GM23338 (cell line): ENCODE measurements at regions not wholly inside any gene's neighbourhood (a gene's known extent, or its start where the extent isn't known, plus 50 kb on each side); places are given as distances from the start of the nearest gene placed in this dataset.

Source experiments
- EZH2phosphoT487 ChIP-seq: fragments of 200-600 bp; sonication (generic); IDR thresholded peaks from one replicate; pipeline ENCODE4 v1.8.1; 2018; ENCODE audit warnings: antibody characterized with exemption; ENCODE audit not compliant: unreplicated experiment
- JUNB ChIP-seq: IDR thresholded peaks from one replicate; pipeline ENCODE4 v1.6.1; 2016; ENCODE audit warnings: antibody characterized with exemption; ENCODE audit not compliant: unreplicated experiment
- TF ChIP-seq, protein P1 (sequence below): IDR thresholded peaks from one replicate; pipeline ENCODE4 v1.6.1; 2018; ENCODE audit warnings: antibody characterized with exemption; ENCODE audit not compliant: unreplicated experiment
- TF ChIP-seq, protein P2 (sequence below), 2 experiments: fragments of 200-600 bp in 1 of 2; sonication (generic) in 1 of 2; conservative IDR thresholded peaks; 2 replicates each; pipeline versions ENCODE4 v1.5.1 to v1.6.1; 2016 to 2017; ENCODE audit warnings: antibody characterized with exemption in 2 of 2, low read depth in 2 of 2, mild to moderate bottlenecking in 2 of 2, moderate library complexity in 1 of 2
- TF ChIP-seq, protein P3 (sequence below): IDR thresholded peaks from 2 replicates; pipeline ENCODE4 v1.6.1; 2016; ENCODE audit warnings: antibody characterized with exemption
- TF ChIP-seq, protein P4 (sequence below): fragments of 250-450 bp; sonication (Bioruptor Pico); IDR thresholded peaks from 2 replicates; pipeline ENCODE4 v1.5.0; 2020; ENCODE audit warnings: mild to moderate bottlenecking, moderate library complexity

- TF ChIP-seq, protein P1, sequence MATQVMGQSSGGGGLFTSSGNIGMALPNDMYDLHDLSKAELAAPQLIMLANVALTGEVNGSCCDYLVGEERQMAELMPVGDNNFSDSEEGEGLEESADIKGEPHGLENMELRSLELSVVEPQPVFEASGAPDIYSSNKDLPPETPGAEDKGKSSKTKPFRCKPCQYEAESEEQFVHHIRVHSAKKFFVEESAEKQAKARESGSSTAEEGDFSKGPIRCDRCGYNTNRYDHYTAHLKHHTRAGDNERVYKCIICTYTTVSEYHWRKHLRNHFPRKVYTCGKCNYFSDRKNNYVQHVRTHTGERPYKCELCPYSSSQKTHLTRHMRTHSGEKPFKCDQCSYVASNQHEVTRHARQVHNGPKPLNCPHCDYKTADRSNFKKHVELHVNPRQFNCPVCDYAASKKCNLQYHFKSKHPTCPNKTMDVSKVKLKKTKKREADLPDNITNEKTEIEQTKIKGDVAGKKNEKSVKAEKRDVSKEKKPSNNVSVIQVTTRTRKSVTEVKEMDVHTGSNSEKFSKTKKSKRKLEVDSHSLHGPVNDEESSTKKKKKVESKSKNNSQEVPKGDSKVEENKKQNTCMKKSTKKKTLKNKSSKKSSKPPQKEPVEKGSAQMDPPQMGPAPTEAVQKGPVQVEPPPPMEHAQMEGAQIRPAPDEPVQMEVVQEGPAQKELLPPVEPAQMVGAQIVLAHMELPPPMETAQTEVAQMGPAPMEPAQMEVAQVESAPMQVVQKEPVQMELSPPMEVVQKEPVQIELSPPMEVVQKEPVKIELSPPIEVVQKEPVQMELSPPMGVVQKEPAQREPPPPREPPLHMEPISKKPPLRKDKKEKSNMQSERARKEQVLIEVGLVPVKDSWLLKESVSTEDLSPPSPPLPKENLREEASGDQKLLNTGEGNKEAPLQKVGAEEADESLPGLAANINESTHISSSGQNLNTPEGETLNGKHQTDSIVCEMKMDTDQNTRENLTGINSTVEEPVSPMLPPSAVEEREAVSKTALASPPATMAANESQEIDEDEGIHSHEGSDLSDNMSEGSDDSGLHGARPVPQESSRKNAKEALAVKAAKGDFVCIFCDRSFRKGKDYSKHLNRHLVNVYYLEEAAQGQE = no peak
- TF ChIP-seq, protein P2, sequence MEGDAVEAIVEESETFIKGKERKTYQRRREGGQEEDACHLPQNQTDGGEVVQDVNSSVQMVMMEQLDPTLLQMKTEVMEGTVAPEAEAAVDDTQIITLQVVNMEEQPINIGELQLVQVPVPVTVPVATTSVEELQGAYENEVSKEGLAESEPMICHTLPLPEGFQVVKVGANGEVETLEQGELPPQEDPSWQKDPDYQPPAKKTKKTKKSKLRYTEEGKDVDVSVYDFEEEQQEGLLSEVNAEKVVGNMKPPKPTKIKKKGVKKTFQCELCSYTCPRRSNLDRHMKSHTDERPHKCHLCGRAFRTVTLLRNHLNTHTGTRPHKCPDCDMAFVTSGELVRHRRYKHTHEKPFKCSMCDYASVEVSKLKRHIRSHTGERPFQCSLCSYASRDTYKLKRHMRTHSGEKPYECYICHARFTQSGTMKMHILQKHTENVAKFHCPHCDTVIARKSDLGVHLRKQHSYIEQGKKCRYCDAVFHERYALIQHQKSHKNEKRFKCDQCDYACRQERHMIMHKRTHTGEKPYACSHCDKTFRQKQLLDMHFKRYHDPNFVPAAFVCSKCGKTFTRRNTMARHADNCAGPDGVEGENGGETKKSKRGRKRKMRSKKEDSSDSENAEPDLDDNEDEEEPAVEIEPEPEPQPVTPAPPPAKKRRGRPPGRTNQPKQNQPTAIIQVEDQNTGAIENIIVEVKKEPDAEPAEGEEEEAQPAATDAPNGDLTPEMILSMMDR (conservative IDR thresholded peaks at IDR 0.05; ENCODE audit: low read depth in 2 of 2) = no peak
- TF ChIP-seq EZH2phosphoT487 = no peak
- TF ChIP-seq, protein P3, sequence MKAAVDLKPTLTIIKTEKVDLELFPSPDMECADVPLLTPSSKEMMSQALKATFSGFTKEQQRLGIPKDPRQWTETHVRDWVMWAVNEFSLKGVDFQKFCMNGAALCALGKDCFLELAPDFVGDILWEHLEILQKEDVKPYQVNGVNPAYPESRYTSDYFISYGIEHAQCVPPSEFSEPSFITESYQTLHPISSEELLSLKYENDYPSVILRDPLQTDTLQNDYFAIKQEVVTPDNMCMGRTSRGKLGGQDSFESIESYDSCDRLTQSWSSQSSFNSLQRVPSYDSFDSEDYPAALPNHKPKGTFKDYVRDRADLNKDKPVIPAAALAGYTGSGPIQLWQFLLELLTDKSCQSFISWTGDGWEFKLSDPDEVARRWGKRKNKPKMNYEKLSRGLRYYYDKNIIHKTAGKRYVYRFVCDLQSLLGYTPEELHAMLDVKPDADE = no peak
- no peak for TF ChIP-seq JUNB
- TF ChIP-seq, protein P4, sequence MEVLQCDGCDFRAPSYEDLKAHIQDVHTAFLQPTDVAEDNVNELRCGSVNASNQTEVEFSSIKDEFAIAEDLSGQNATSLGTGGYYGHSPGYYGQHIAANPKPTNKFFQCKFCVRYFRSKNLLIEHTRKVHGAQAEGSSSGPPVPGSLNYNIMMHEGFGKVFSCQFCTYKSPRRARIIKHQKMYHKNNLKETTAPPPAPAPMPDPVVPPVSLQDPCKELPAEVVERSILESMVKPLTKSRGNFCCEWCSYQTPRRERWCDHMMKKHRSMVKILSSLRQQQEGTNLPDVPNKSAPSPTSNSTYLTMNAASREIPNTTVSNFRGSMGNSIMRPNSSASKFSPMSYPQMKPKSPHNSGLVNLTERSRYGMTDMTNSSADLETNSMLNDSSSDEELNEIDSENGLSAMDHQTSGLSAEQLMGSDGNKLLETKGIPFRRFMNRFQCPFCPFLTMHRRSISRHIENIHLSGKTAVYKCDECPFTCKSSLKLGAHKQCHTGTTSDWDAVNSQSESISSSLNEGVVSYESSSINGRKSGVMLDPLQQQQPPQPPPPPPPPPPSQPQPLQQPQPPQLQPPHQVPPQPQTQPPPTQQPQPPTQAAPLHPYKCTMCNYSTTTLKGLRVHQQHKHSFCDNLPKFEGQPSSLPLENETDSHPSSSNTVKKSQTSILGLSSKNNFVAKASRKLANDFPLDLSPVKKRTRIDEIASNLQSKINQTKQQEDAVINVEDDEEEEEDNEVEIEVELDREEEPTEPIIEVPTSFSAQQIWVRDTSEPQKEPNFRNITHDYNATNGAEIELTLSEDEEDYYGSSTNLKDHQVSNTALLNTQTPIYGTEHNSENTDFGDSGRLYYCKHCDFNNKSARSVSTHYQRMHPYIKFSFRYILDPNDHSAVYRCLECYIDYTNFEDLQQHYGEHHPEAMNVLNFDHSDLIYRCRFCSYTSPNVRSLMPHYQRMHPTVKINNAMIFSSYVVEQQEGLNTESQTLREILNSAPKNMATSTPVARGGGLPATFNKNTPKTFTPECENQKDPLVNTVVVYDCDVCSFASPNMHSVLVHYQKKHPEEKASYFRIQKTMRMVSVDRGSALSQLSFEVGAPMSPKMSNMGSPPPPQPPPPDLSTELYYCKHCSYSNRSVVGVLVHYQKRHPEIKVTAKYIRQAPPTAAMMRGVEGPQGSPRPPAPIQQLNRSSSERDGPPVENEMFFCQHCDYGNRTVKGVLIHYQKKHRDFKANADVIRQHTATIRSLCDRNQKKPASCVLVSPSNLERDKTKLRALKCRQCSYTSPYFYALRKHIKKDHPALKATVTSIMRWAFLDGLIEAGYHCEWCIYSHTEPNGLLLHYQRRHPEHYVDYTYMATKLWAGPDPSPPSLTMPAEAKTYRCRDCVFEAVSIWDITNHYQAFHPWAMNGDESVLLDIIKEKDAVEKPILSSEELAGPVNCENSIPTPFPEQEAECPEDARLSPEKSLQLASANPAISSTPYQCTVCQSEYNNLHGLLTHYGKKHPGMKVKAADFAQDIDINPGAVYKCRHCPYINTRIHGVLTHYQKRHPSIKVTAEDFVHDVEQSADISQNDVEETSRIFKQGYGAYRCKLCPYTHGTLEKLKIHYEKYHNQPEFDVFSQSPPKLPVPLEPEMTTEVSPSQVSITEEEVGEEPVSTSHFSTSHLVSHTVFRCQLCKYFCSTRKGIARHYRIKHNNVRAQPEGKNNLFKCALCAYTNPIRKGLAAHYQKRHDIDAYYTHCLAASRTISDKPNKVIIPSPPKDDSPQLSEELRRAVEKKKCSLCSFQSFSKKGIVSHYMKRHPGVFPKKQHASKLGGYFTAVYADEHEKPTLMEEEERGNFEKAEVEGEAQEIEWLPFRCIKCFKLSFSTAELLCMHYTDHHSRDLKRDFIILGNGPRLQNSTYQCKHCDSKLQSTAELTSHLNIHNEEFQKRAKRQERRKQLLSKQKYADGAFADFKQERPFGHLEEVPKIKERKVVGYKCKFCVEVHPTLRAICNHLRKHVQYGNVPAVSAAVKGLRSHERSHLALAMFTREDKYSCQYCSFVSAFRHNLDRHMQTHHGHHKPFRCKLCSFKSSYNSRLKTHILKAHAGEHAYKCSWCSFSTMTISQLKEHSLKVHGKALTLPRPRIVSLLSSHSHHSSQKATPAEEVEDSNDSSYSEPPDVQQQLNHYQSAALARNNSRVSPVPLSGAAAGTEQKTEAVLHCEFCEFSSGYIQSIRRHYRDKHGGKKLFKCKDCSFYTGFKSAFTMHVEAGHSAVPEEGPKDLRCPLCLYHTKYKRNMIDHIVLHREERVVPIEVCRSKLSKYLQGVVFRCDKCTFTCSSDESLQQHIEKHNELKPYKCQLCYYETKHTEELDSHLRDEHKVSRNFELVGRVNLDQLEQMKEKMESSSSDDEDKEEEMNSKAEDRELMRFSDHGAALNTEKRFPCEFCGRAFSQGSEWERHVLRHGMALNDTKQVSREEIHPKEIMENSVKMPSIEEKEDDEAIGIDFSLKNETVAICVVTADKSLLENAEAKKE = no peak
These were observed 706.9 kb downstream of the GLUD2 start for GRCh38 chrX:121754301-121754700.
